ENCODE measurements at regions not wholly inside any gene's neighbourhood (a gene's known extent, or its start where the extent isn't known, plus 50 kb on each side); places are given as distances from the start of the nearest gene placed in this dataset.

GRCh38 chr12:83185241-83185640, 498.5 kb downstream of the TMTC2 start:
- no peaks in the 10 kb centered on the region for H3K36me3 Mint-ChIP-seq (ENCODE audit: low read depth, unreplicated experiment)
- Histone ChIP-seq H3K4me2 (ENCODE audit: low read length) (no peak overlapping the region), H3K27me3 (ENCODE audit: insufficient read depth, low read length) (no peaks in the 10 kb centered on the region), H3K36me3 (ENCODE audit: insufficient read depth, low read length) (no peaks in the 10 kb centered on the region), H2AFZ (ENCODE audit: low read depth, low read length) (no peak overlapping the region), H3K27ac (ENCODE audit: low read depth, low read length) (no peak overlapping the region), H3K79me2 (ENCODE audit: insufficient read depth, low read length) (no peaks in the 10 kb centered on the region), H3K4me1 (ENCODE audit: insufficient read depth, low read length) (no peaks in the 10 kb centered on the region), H3K9ac (ENCODE audit: low read length) (no peak overlapping the region), H3K9me3 (ENCODE audit: insufficient read depth, low read depth, low read length) (no peaks in the 10 kb centered on the region), H4K20me1 (ENCODE audit: insufficient read depth, low read length) (no peaks in the 10 kb centered on the region), H3K4me3 (ENCODE audit: insufficient read depth, low read depth, low read length) (no peak overlapping the region)
- no peak for TF ChIP-seq EZH2 (IDR thresholded peaks at IDR 0.05; ENCODE audit: insufficient read depth, low read length)
- no peak for TF ChIP-seq CTCF (IDR thresholded peaks at IDR 0.05; ENCODE audit: insufficient read depth, low read depth, low read length)
- no peak overlapping the region for H3K4me3 Mint-ChIP-seq (ENCODE audit: unreplicated experiment)
- H3K4me1 Mint-ChIP-seq (ENCODE audit: low read depth, unreplicated experiment) = no peaks in the 10 kb centered on the region
- H3K27me3 Mint-ChIP-seq (ENCODE audit: low read depth, unreplicated experiment) = no peaks in the 10 kb centered on the region
- DNase-seq (ENCODE audit: low read depth) = no peak
- H3K9me3 Mint-ChIP-seq (ENCODE audit: unreplicated experiment) = peaks cover 4% of the 10 kb centered on the region
- H3K27ac Mint-ChIP-seq (ENCODE audit: unreplicated experiment) = no peak overlapping the region
- no peak for FAIRE-seq

All from astrocyte (in vitro differentiated cells and primary cell).